SK-N-MC (cell line): ENCODE measurements at regions not wholly inside any gene's neighbourhood (a gene's known extent, or its start where the extent isn't known, plus 50 kb on each side); places are given as distances from the start of the nearest gene placed in this dataset.

ENCODE experiments used
- EZH2 ChIP-seq: fragments of 200-600 bp; sonication (generic); IDR thresholded peaks from one replicate; pipeline ENCODE4 v1.6.1; 2017; ENCODE audit warnings: antibody characterized with exemption
- FOXP2 ChIP-seq: optimal IDR thresholded peaks from 2 replicates; pipeline ENCODE3; 2011; ENCODE audit warnings: mild to moderate bottlenecking, moderate library complexity; ENCODE audit not compliant: insufficient read depth; ENCODE audit errors: extremely low read length, control extremely low read depth
- POLR2AphosphoS5 ChIP-seq: IDR thresholded peaks from 2 replicates; pipeline ENCODE4 v1.6.1; 2012; ENCODE audit warnings: mild to moderate bottlenecking, low read depth, low read length, borderline replicate concordance

DNA sequence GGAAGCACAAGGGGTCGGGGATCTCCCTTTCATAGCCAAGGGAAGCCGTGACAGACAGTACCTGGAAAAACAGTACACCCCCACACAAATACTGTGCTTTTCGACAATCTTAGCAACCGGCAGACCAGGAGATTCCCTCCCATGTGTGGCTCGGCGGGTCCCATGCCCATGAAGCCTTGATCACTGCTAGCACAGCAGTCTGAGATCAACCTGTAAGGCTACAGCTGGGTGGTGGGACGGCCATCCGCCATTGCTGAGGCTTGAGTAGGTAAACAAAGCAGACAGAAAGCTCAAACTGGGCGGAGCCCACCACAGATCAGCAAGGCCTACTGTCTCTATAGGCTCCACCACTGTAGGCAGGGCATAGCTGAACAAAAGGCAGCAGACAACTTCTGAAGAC is 180.2 kb upstream of the SOX6 start:
- TF ChIP-seq POLR2AphosphoS5: no peak
- no peak for TF ChIP-seq EZH2
- TF ChIP-seq FOXP2: no peak
